DMS 273 (cell line): ENCODE measurements at regions not wholly inside any gene's neighbourhood (a gene's known extent, or its start where the extent isn't known, plus 50 kb on each side); places are given as distances from the start of the nearest gene placed in this dataset.

Experiments
- DNase-seq: peaks from one replicate; lab custom pipeline; 2025; ENCODE audit not compliant: unreplicated experiment; lab: John Stamatoyannopoulos, UW

DNA sequence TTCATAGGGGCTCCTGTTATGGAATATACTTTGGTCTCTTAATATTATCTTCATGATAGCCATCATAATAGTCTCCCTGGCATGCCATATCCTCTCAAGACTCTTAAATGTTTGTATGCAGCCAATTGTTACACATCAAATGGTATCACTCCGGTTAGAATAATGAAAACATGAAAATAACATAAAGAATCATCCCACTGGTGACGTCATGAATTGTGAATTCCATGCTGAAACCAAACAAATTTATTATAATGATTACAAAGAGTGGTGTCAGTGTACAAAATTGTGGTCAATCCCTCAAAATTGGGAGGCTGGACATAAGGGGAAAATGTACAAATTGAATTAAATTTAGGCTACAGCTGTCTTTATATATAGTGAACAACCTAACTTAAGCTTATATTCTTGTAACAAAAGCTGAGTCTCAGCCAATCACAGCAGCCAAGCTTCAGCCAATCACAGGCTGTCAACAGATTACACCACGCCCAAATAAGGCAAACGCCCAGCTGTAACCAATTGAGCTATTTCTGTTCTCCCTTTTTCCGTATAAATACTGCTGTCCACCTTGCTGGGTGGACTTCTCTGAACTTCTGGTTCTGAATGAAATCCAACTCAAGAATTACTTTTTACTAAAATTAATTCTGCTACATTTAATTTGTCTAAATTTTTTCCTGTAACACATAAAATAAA is 156.1 kb downstream of the CHD9NB start:
- DNase-seq: no peak

DNA sequence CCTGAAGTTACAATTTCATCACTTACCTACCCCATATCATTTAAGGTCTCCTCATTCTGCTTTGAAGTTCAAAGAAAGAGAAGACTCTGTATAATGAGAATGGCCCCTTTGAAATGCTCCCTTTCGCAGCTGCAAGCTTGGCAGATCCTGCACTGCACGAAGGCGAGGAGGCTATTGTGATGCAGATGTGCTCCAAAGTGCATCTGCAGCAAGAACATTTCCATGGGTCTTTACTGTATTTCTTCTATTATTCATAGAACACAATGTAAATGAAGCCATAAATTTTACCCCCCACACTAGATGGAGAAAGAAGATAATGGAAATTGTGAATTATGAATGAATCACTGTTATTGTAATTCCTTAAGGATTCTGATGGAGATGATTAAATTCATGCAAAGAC is 178.7 kb downstream of the CHD9NB start:
- no peak for DNase-seq

DNA sequence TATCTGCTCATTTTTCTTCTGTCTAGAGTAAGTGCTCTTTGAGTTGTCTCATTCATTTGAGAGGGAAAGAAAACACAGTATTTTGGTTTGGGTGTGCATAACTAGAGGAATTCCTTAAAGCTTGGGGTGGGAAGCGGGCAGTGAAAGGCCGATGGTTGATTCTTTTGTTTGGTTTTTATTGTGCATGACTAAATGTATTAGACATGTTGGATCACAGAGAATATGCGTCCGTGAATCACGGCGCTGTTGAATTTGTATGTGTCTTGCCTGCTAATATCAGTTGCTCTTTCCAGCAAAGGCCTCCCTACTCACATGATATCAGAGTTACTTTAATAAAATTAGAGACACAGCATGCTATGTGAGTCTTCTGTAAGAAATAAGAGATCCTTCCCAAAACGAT is 180.0 kb downstream of the CHD9NB start:
- no peak for DNase-seq

DNA sequence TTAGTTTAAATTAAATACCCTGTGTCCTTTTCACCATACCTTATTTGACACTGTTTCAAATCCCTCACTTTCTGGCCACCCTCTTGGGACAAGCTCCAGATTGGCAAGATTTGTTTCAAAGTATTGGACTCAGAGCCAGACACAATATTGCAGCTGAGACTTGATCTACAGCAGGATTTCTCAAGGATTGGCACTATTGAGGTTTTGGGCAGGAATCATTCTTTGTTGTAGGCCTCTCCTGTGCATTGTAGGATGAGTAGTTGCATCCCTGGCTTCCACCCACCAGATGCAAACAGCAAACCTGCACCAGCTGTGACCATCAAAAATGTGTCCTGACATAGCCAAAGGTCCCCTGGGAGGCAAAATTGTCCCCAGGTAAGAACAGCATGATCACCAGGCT is 181.2 kb downstream of the CHD9NB start:
- no peak for DNase-seq

DNA sequence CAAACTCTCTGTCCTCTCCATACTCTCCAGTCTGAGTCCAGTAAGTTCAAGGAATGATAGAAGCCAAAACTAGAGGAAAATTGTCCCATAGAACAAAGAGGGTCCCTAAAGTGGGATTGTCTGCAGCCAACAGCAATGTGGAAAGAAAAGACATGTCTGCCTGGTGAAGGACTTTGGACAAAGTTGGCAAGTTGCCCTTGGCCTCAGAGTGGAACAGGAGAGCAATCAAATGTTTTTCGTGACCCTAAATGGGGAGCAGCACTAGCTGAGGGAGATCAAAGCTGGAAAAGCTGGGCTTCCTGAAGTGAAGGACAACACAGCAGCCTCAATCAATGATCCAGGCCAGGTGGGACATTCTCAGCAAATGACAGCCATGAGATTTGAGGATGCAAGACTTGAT is 183.5 kb downstream of the CHD9NB start:
- DNase-seq: no peak

DNA sequence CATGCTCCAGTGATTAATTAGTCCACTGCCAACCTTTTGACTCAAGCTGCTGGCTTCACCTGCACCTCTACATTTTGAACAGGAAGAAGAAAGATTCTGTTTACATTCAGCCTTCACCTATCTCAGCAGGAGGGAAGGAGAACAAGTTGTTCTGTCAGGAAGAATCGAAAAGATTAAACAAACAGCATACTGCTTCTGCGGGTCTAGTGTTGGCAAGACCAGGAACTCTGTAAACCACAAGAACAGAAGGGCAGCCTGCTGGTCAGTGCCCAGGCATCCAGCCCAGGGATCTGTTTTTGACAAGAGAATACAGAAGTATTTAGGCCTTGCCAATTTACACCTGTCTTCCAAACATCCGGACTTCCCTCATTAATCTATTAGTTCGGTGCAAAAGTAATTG is 189.7 kb downstream of the CHD9NB start:
- no peak for DNase-seq

DNA sequence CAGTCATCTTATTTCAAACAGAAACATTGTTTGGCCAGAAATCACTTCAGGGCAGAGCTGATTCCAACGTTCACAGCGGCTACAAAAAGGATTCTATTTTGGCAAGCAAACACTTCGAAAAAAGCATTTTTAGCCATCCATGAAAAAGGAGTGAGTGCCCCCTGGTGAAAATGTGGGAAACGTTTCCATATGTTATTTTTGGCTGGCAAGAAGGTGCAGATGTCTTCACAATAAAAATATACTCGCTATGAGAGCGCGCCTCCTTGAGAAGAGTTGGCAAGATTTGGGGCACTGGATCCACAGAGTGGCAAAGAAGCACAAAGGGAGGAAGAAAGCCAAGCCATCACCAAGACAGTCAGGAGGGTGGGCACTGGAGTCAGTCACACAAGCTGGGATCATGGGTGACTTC is 191.1 kb downstream of the CHD9NB start:
- peak; percentile 90 for DNase-seq

DNA sequence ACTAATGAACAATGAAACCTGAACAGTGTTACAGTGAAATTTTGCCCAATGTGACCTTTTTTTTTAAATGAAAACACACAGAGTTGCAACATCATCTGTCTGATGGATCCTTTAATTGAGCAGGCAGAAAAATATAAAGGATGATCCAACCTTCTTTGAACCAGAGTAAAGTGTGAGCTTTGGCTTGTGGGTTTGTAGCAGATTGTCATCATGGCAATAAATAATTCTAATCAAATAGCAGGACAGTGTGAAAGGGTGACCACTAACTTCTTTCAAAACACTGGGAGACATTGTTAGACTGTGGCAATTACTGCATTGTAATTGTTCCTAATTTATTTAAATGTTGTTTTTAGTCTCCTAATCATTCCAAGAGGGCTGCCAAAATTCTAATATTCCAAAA is 197.2 kb downstream of the CHD9NB start:
- no peak for DNase-seq

DNA sequence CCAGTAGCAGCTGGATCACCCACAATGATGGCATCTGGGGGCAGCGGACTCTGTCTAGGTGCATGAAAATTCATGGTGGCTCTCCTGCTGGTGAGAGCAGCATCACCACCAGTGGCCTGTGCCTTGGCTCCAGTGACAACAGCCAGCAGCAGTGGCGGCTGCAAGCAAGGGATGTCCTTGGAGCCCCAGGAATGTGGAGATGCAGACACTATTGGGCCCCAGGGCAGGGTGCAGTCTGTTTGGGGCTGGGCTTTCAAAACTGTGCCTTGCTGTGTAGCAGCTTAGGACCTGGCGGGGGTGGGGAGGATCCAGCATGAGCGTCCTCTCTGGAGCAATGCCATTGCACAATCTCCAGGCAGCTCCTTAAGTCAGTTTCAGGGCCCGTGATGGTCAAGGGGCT is 199.7 kb downstream of the CHD9NB start:
- DNase-seq: no peak

DNA sequence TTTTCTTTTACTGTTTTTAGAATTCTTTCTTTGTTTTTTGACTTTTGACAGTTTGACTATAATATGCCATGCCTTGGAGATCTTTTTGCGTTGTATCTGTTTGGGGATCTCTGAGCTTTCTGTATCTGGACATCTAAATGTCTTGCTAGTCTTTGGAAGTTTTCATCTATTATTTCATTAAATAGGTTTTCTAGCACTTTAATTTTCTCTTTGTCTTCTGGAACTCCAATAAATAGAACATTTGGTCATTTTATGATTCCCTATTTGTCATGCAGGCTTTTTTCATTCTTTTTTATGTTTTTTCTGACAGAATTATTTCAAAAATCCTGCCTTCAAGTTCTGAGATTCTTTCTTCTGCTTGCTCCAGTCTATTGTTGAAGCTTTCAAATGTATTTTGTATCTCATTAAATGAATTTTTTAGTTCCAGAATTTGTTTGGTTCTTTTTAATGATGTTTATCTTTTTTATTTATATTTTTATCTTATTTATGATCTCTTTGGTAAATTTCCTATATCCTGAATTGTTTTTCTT is 201.4 kb downstream of the CHD9NB start:
- peak; percentile 9 for DNase-seq

DNA sequence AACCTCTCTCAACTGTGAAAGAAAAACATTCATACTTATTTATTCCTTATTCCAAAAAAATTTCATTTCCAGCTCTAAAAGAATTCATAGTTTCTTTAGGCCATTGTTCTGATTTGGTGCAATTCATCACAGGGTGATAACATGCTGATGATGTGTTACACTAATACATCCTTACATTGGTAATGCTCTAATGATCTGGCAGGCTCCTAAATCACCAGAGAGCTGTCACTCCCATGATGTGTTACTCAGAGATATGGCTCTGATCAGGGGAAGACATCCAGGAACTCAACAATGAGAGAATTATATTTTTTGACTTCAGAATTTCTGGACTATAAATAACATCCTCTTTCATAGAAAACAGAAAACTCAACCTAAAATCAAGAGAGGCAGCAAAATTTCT is 209.3 kb downstream of the CHD9NB start:
- no peak for DNase-seq

DNA sequence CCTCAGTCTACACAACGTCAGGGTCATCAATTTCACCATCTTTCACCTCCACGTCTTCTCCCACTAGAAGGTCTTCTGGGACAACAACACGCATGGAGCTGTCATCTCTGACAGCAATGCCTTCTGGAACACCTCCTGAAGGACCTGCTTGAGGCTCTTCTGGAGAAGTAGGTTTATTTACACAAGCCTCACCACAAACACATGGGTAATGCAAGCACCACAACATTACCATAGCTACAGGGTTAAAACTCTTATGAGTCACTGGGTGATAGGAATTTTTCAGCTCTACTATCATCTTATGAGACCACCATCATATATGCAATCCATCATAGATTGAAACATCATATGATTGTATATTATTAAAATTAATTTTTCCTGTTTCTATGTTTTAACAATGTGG is 215.4 kb downstream of the CHD9NB start:
- no peak for DNase-seq

DNA sequence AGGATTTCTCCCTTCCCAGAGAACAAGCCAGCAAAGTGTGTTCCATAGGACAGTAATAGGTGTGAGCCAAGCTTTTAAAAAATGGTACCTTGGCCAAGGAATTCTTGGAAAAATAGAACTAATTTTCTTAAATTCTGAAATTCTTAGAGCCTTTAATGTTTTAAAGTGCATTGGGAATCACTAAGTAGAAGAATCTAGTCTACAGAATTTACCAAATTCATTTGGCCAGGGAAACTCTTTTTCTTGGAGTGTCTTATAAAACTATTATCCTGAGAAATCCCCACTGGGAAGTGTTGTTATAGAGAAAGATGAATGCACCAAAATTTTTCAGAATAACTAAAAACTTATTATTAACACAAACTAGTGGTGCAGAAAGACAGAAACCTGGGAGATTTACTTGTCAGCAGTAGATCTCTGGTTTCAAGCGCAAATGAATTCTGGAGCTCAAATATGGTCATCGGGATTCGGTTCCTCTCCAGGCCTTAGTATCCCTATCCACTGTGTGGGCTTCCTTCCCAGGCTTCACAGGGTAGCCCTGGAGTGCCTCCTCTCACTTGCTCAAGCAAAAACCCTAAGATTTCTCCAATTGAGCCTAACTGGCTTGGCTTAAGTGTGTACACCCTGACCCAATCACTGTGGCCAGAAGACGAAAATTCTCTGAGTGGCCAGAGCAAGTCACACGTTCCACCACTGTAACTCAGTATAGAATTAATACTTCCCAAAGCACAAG is 217.8 kb downstream of the CHD9NB start:
- DNase-seq: no peak

DNA sequence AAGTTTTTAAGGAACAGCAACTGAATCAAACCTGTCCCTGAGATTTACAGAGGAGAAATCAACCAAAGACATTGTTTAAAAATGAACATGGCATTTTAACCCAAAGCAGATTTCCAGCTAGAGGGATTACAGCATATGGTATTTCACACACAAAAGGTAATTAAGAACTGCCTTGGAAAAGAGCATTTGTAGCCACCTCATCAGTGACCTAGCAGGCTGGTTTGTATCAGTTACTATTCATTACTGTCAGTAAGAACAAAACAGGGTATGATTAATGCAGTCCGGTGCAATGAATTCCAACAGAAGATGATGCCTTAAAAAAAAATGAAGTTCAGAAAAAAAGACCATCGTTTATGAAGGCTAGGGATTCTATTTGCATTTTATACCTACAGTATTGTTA is 219.9 kb downstream of the CHD9NB start:
- peak; percentile 5 for DNase-seq

DNA sequence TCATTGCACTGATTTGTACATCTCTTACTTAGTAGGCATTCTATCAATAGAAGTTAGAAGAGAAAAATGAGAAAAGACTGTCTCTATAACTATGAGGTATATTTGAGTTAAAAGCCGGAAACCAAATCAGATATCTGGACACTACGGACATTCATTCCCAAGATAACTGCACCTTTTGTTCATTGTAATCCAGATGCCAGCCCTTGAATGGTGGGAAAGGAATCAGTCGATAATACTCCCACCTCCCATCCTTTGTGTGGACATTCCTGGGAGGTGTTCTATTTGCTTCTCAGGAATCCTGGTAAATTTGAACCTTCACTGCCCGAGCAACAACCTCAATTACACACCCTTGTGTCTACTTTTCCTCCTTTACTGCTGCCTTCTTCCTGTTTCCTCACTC is 225.2 kb downstream of the CHD9NB start:
- no peak for DNase-seq

DNA sequence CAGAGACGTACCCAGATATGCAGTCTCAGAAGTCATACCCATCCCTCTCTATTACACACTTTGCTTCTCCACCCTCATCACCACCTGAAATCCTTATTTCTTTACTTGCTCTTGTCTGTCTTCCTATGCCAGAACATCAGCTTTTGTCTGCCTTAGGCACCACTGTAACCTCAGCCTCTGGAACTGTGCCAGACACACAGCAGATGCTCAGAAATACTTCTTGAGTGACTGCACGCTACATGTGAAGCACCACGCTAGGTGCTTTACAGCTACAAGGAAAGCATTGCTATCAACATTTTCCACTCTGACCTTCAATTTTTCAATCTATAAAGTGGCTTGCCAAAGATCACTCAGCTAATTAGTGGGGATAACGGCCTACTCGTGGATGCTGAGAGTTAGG is 226.8 kb downstream of the CHD9NB start:
- peak; percentile 95 for DNase-seq

DNA sequence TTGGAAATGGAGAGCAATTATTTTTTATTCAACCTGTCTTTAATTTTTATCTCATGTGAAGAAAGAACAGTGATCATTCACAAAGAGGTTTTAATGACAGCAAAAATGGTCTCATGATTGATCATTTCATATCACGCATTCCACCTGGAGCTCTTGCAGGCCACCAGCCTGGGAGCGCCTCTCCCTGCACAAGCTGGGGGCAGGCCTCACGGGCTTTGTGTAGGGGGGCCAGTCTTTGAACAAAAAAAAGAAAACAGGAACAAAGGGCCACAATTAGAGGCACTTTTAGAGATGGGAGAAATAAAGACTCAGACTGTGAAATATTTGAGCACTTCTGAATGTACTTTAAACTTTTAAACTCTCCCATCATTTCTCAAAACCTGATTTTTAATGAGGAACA is 232.9 kb downstream of the CHD9NB start:
- no peak for DNase-seq

DNA sequence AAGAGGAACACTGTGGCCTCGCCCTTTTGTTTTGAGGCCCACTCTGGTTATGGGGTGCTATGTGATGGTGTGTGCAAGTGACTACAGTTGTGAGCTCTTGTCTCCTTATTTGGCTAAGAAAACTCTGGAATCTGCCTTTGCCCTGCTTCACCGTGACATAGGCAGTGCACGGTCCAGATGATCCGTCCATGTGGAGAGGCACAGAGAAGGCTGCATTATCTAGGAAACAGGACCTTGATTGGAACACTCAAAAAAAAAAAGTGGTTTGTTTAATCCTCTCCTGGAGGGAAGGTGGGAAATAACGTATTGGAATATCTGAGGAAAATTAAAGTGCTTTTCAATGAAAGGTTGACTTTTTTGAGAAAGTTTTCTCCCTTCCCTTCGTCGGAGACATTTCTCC is 233.3 kb downstream of the CHD9NB start:
- DNase-seq: peak; percentile 20

DNA sequence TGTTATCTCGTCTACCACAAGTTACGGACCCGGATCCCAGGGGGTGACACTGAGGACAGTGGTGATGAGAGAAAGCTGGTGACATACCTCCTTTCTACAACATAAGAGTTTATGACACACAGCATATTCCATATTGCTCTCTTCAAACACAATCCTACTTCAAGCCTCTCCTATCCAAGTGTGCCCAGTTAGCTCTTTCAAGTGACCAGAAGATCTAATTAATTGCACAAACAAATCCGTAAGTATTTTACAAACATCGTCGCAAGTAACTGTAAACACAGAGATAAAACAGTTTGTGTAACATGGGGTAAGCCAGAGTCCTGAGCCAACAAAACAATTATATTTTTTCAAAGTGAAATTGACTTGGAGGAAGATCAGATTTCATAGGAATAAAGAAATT is 235.0 kb downstream of the CHD9NB start:
- no peak for DNase-seq

DNA sequence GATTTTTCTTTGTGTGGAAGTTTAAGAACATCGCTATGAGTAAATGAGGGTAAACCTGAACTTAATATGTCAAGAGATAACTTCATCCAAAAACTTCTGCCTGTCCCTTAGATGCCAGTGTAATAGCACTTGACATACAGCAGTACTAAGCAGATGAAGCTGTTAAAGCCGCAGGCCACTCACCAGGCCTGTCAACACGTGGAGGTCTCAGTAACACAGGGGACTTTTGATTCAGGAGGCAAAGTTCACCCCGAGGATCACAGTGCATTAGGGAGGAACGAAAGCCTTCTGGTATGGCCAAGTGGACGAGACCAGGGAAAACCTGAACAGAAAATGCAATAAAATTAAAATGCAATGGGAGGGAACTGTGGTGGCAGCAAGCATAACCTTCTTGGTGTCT is 235.7 kb downstream of the CHD9NB start:
- DNase-seq: no peak

DNA sequence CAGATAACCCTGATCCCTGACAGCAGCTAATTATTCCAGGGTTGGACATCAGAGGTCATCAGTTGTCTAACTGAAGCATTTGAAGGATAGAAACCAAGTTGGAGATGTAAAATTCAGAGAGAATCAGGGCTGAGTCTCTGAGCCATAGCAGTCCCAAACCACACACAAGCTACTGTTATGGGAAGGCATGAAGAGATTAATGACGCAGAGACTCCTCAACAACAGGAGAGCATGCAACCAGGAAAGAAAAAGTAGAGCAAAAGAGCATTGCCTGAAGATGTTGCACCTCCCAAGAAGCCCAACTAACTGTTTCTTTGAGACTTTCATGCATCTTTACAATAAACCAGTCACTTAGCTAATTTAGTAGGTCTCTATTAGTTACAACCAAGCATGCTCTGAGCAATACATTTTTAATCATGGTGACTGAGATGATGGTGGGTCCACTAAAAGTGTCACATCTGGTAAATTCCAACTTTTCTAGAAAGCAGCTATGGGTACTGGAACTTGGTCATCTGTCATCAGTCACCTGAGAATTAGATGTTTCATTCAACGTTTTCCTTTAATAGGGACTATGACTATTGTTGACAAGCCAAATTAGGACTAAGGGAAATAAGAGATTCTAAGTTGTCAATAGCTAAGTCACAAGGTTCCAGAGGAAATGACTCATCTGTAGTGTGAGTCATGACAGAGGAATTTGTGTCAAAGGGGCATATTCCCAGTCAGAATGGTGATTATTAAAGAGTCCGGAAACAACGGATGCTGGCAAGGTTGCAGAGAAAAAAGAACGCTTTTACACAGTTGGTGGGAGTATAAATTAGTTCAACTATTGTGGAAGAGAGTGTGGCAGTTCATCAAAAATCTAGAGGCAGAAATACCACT is 239.8 kb downstream of the CHD9NB start:
- DNase-seq: no peak
